Activated CD4-positive, CD25-positive, alpha-beta regulatory T cell treated with anti-CD3 and anti-CD28 coated beads, Interleukin-2, amount 50 U/mL, for 72 hours (primary cell): ENCODE measurements at regions not wholly inside any gene's neighbourhood (a gene's known extent, or its start where the extent isn't known, plus 50 kb on each side); places are given as distances from the start of the nearest gene placed in this dataset.

Source experiments
- DNase-seq: peaks from one replicate; pipeline ENCODE4 v3.0.0; 2021

- DNase-seq: no peak
These were observed 60.4 kb upstream of the TNP1 start for GRCh38 chr2:216920143-216920876.

DNA sequence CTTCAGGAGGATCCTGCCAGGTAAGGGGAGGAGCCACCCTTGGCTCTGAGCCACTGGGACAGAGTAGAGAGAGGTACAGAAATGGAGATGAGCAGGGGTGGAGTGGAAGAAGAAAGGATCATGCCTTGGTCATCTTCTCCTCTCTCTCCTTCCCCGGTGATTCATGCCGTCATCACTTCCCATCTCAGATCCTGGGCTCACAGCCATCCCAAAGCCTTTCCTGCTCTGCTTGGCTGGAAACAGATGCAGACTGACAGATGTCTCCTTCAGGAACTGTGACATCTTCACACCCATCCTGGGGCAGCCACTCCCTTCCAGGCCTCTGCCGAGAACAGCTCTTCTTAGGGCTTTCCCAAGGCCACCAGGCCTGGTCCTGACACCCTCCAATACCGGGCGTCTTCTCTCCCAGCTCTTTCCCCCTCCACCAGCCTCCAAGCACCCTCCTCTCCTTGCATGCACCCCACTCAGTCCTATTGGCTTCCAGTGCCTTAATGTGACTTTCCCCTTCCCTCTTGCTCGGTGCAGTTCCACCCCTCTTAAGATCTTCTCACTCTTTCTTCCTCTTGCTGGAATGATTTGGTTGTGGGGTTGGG is 58.3 kb upstream of the TNP1 start:
- DNase-seq: no peak

DNA sequence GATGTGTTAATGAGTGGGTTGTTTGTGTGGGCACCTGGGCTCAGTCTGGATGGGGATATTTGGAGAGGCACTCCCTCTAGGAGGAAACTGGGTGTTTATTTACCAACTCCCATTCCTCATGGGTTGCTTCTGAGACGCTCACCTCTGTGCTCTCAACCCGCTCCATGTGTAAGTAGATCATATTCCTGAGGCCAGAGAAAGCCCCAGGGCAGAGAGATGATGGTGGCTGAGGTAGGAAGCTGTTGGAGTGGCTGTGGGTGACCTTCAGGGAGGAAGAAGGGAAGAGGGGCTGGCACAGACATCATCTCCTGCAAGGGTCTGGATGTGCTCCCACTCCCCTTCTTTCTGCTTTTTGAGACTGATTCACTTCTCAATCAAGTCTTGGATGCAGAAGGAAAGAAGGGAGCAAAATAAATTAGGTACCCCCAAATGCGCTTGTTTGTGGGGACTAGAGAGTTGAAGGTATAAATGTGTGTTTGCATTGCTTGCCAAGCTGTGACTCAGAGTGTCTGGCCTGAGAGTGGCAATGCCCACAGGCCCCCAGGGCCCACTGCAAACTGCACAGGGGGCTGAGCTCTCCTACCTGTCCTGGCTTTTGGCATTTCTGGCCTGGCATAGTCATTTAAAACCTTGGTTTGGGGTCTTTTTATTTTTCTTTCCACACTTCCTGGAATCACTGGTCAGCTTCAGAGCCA is 57.2 kb upstream of the TNP1 start:
- no peak for DNase-seq

DNA sequence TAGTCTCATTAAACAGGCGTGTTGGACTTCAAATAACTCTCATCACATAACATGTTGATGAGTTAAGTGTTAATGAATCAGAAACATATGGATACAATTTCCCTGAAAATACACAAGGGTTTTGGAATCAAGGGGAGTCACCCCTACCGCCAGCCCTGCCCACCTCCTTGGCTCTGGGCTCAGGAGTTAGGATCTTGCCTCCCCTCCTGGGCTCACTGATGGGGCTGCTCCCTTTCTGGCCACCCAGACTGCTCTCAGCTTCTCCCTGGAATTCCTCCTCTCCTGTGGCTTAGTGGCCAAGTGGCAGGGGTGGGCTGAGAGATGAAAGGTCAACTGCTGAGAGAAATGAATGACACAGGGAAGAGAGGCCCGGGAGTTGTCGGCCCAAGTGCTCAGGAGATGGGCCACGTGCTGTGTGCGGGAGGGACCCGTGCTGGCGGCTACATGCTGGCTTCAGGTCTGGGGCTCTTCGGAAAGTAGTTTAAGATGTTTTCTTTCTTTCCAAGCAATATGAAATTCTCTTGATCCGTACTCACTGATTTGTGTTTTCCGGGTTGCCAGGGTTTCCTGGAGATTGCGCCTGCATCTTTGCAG is 55.8 kb upstream of the TNP1 start:
- DNase-seq: no peak

DNA sequence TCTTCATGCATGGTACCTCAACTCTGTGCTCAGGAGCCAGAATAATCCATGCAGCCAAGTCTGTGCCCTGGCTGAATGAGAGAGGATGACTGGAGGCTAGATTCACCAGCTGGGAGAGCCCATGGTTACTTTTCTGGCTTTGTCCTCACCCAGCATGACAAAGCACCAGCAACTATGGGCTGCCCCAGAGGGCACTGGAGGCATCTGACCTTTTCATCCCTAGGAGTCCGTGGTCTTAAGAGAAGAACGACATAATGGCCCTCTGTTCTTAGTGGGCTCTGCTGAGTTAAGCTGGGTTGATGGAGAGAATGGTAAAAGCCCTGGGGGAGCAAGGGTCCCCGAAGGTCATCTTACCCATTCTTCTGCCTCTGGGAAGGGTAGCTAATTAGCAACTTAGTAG is 54.6 kb upstream of the TNP1 start:
- DNase-seq: no peak

- DNase-seq: no peak
These were observed 52.0 kb upstream of the TNP1 start for GRCh38 chr2:216911886-216912285.

DNA sequence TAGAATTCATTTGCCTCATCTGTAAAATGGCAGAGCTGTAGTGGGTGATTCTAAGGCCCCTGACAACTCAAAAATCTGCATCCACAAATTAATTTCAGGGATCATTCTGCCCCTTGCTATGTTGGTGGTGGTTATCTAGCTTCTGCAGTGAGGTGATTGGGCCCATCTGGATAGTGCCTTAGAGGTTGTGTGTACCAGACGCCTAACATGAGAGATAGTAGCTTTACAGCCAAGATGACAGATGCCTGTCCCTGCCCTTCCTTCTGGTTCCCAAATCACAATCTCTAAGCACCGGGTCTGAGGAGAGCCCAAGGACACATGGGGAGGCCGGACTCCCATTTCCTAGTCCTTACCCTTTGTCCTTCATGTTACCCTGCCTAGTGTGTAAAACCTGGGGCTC is 51.1 kb upstream of the TNP1 start:
- no peak for DNase-seq

GRCh38 chr2:216909541-216910210 is 49.8 kb upstream of the TNP1 start:
- DNase-seq: no peak
